Liver (tissue), 3 donors: ENCODE measurements at regions not wholly inside any gene's neighbourhood (a gene's known extent, or its start where the extent isn't known, plus 50 kb on each side); places are given as distances from the start of the nearest gene placed in this dataset.

Source experiments
- CTCF ChIP-seq: fragments of 150-350 bp; IDR thresholded peaks from 2 replicates; pipeline ENCODE4 v1.5.1; 2017; ENCODE audit warnings: improper control_type of control experiment, low read depth, low read length; ENCODE audit not compliant: missing input control
- EGR1 ChIP-seq, 2 donors: IDR thresholded peaks; 2 replicates each; pipeline ENCODE4 v1.6.1; 2016 to 2018; ENCODE audit warnings: antibody characterized with exemption in 2 of 2, low read depth in 2 of 2
- GABPA ChIP-seq, 2 donors: IDR thresholded peaks in 1 of 2; conservative IDR thresholded peaks in 1 of 2; 2 replicates each; pipeline ENCODE4 v1.6.1; 2016; ENCODE audit warnings: antibody characterized with exemption in 2 of 2, mild to moderate bottlenecking in 1 of 2, moderate library complexity in 1 of 2
- MAX ChIP-seq: IDR thresholded peaks from 2 replicates; pipeline ENCODE4 v1.6.1; 2016; ENCODE audit warnings: antibody characterized with exemption
- TAF1 ChIP-seq: conservative IDR thresholded peaks from 2 replicates; pipeline ENCODE4 v1.6.1; 2016; ENCODE audit warnings: antibody characterized with exemption, mild to moderate bottlenecking
- donor health status: healthy.
- donor health status: healthy.

GRCh38 chr2:65622951-65623535, 190.6 kb upstream of the SPRED2 start:
- no peak for TF ChIP-seq CTCF
- no peak for TF ChIP-seq GABPA (IDR thresholded peaks at IDR 0.05 in 1 of 2, conservative IDR thresholded peaks at IDR 0.05 in 1 of 2)
- TF ChIP-seq MAX, result no peak
- no peak for TF ChIP-seq TAF1
- TF ChIP-seq EGR1 (IDR thresholded peaks at IDR 0.05; ENCODE audit: low read depth in 2 of 2), result no peak
